Endothelial cell of umbilical vein (primary cell): ENCODE measurements at regions not wholly inside any gene's neighbourhood (a gene's known extent, or its start where the extent isn't known, plus 50 kb on each side); places are given as distances from the start of the nearest gene placed in this dataset.

Experiments
- CTCF ChIP-seq, 2 donors: IDR thresholded peaks; 1 replicate in 1 of 2; 2 replicates in 1 of 2; pipeline ENCODE4 v1.5.1; 2011; ENCODE audit warnings: low read length in 2 of 2, mild to moderate bottlenecking in 2 of 2, moderate library complexity in 2 of 2, control low read depth in 1 of 2, inconsistent platforms in 1 of 2, low read depth in 1 of 2; ENCODE audit not compliant: insufficient read depth in 1 of 2; ENCODE audit errors: extremely low read depth in 1 of 2
- EZH2 ChIP-seq: IDR thresholded peaks from 2 replicates; pipeline ENCODE4 v1.6.1; 2012; ENCODE audit warnings: borderline replicate concordance, low read depth, mild to moderate bottlenecking, moderate library complexity, low read length, inconsistent platforms; ENCODE audit not compliant: severe bottlenecking
- FOS ChIP-seq: IDR thresholded peaks from 2 replicates; pipeline ENCODE4 v1.6.1; 2011; ENCODE audit warnings: mild to moderate bottlenecking, low read length, moderate library complexity, borderline replicate concordance; ENCODE audit not compliant: insufficient read depth
- JUN ChIP-seq: IDR thresholded peaks from 2 replicates; pipeline ENCODE4 v1.6.1; 2011; ENCODE audit warnings: borderline replicate concordance, low read depth; ENCODE audit not compliant: insufficient read length, insufficient read depth
- MAX ChIP-seq: IDR thresholded peaks from 2 replicates; pipeline ENCODE4 v1.6.1; 2011; ENCODE audit not compliant: insufficient read depth, insufficient read length
- POLR2A ChIP-seq: IDR thresholded peaks from 2 replicates; pipeline ENCODE4 v1.6.1; 2012; ENCODE audit warnings: low read depth, mild to moderate bottlenecking, control low read depth, low read length
- POLR2AphosphoS5 ChIP-seq: IDR thresholded peaks from 2 replicates; pipeline ENCODE4 v1.6.1; 2012; ENCODE audit warnings: low read depth, mild to moderate bottlenecking, control low read depth, low read length, moderate library complexity; ENCODE audit not compliant: insufficient read depth

- TF ChIP-seq EZH2 (no peak), POLR2A (no peak), CTCF (IDR thresholded peaks at IDR 0.05; ENCODE audit: extremely low read depth in 1 of 2, insufficient read depth in 1 of 2, low read depth in 1 of 2, low read length in 2 of 2) (no peak), POLR2AphosphoS5 (no peak), FOS (no peak), MAX (no peak), JUN (no peak)
Measured at GRCh38 chr12:16785953-16786352, 180.0 kb upstream of the LMO3 start.
